ENCODE measurements at regions not wholly inside any gene's neighbourhood (a gene's known extent, or its start where the extent isn't known, plus 50 kb on each side); places are given as distances from the start of the nearest gene placed in this dataset.

DNA sequence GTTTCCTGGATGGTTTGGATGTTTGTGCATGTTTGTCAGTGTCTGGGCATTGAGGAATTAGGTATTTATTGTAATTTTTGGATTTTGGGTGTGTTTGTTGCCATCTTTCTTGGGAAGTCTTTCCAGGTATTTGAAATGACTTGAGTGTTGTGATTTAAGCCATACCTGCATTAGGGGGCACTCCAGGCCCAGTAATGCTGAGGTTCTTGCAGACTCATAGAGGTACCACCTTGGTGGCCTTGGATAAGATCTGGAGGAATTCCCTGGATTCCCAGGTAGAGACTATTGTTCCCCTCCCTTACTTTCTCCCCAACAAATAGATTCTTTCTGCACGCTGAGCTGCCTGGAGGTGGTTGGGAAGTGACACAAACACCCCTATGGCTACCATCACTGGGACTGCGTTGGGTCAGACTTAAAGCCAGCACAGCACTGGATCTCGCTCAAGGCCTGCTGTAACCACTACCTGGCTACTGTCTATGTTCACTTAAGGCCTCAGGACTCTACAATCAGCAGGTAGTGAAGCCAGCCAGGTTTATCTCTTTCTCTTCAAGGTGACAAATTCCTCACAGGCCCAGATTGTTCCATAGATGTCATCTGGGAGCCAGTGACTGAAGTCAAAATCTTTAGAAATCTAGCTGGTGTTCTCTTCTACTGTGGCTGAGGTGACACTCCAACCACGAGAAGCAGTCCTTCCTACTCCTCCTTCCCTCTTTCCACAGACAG lies 643.6 kb downstream of the PDHA2 start (continued):
- TF ChIP-seq, protein P1, sequence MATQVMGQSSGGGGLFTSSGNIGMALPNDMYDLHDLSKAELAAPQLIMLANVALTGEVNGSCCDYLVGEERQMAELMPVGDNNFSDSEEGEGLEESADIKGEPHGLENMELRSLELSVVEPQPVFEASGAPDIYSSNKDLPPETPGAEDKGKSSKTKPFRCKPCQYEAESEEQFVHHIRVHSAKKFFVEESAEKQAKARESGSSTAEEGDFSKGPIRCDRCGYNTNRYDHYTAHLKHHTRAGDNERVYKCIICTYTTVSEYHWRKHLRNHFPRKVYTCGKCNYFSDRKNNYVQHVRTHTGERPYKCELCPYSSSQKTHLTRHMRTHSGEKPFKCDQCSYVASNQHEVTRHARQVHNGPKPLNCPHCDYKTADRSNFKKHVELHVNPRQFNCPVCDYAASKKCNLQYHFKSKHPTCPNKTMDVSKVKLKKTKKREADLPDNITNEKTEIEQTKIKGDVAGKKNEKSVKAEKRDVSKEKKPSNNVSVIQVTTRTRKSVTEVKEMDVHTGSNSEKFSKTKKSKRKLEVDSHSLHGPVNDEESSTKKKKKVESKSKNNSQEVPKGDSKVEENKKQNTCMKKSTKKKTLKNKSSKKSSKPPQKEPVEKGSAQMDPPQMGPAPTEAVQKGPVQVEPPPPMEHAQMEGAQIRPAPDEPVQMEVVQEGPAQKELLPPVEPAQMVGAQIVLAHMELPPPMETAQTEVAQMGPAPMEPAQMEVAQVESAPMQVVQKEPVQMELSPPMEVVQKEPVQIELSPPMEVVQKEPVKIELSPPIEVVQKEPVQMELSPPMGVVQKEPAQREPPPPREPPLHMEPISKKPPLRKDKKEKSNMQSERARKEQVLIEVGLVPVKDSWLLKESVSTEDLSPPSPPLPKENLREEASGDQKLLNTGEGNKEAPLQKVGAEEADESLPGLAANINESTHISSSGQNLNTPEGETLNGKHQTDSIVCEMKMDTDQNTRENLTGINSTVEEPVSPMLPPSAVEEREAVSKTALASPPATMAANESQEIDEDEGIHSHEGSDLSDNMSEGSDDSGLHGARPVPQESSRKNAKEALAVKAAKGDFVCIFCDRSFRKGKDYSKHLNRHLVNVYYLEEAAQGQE (IDR thresholded peaks at IDR 0.05; ENCODE audit: low read depth, low read length) = no peak
- TF ChIP-seq MXI1 (IDR thresholded peaks at IDR 0.05; ENCODE audit: low read depth, low read length) (no peak), NFYA (IDR thresholded peaks at IDR 0.05; ENCODE audit: borderline replicate concordance, low read depth, low read length) (no peak), RB1 (IDR thresholded peaks at IDR 0.05; ENCODE audit: borderline replicate concordance) (no peak), POLR2AphosphoS2 (IDR thresholded peaks at IDR 0.05; ENCODE audit: low read depth, low read length) (no peak)

DNA sequence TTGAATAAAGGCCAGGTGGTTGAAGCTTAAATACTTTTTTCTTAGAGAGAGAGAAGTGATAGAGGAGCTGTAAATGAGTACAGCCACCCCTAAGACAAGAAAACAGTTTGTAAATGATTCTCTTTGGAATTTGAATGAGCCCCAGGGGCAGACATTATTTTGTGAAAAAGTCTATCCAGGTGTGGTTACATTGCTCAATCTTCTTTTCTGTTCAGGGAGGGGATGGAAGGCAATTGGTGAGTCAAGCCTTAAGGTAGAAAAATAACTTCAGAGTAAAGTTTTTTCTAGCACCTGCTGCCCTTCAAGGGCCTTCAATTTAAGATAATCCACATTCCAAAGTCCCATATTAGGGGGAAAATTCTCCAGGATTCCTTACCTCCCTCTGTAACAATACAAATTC lies 646.7 kb downstream of the PDHA2 start:
- no peak overlapping the region for H3K4me2 ChIP-seq (ENCODE audit: control insufficient read depth, insufficient read depth)
- ChIA-PET SMC1A (ENCODE audit: uncharacterized antibody, unreplicated experiment) (no interaction called here), RAD21 (ENCODE audit: unreplicated experiment) (no interaction called here), POLR2A (no interaction called here), CTCF (no interaction called here)
- no peak overlapping the region for H3K27ac ChIP-seq (ENCODE audit: control insufficient read depth, insufficient read depth)
- H3K9ac ChIP-seq (ENCODE audit: control insufficient read depth, insufficient read depth, low read length) = no peak overlapping the region
- FAIRE-seq (no peak), ATAC-seq (no peak), DNase-seq (ENCODE audit: low read depth, low spot score) (no peak)
- H3K79me2 ChIP-seq (ENCODE audit: control insufficient read depth, insufficient read depth, low read length) = no peaks in the 10 kb centered on the region
- H4K20me1 ChIP-seq (ENCODE audit: control insufficient read depth, insufficient read depth) = no peaks in the 10 kb centered on the region
- H3K9me3 ChIP-seq (replicated peaks; ENCODE audit: control insufficient read depth, insufficient read depth, low read length) = no peaks in the 10 kb centered on the region
- H2AFZ ChIP-seq (ENCODE audit: control insufficient read depth, low read depth, low read length) = no peak overlapping the region
- no peaks in the 10 kb centered on the region for H3K36me3 ChIP-seq (ENCODE audit: control insufficient read depth in 2 of 2, insufficient read depth in 2 of 2, low read length in 1 of 2)
- no TSS peak for BruUV-seq (replicated peaks)
- in situ Hi-C loops (cut with MboI) (no loop called here), intact Hi-C loops (cut with micrococcal nuclease; ENCODE audit: unreplicated experiment) (no loop called here)
- H3K4me1 ChIP-seq (ENCODE audit: control insufficient read depth, insufficient read depth, low read length) = no peaks in the 10 kb centered on the region
- no peaks in the 10 kb centered on the region for H3K27me3 ChIP-seq (replicated peaks in 1 of 2; ENCODE audit: control insufficient read depth in 2 of 2, insufficient read depth in 2 of 2, low read length in 1 of 2)
- no peak overlapping the region for H3K4me3 ChIP-seq
- no peak for TF ChIP-seq NFIC (IDR thresholded peaks at IDR 0.05; ENCODE audit: low read depth, low read length)
- TF ChIP-seq SIN3A (IDR thresholded peaks at IDR 0.05; ENCODE audit: low read depth, low read length) = no peak
- no peak for TF ChIP-seq SMARCA5 (IDR thresholded peaks at IDR 0.05)
- TF ChIP-seq, protein P2, sequence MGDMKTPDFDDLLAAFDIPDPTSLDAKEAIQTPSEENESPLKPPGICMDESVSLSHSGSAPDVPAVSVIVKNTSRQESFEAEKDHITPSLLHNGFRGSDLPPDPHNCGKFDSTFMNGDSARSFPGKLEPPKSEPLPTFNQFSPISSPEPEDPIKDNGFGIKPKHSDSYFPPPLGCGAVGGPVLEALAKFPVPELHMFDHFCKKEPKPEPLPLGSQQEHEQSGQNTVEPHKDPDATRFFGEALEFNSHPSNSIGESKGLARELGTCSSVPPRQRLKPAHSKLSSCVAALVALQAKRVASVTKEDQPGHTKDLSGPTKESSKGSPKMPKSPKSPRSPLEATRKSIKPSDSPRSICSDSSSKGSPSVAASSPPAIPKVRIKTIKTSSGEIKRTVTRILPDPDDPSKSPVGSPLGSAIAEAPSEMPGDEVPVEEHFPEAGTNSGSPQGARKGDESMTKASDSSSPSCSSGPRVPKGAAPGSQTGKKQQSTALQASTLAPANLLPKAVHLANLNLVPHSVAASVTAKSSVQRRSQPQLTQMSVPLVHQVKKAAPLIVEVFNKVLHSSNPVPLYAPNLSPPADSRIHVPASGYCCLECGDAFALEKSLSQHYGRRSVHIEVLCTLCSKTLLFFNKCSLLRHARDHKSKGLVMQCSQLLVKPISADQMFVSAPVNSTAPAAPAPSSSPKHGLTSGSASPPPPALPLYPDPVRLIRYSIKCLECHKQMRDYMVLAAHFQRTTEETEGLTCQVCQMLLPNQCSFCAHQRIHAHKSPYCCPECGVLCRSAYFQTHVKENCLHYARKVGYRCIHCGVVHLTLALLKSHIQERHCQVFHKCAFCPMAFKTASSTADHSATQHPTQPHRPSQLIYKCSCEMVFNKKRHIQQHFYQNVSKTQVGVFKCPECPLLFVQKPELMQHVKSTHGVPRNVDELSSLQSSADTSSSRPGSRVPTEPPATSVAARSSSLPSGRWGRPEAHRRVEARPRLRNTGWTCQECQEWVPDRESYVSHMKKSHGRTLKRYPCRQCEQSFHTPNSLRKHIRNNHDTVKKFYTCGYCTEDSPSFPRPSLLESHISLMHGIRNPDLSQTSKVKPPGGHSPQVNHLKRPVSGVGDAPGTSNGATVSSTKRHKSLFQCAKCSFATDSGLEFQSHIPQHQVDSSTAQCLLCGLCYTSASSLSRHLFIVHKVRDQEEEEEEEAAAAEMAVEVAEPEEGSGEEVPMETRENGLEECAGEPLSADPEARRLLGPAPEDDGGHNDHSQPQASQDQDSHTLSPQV (IDR thresholded peaks at IDR 0.05) = no peak
- TF ChIP-seq, protein P3, sequence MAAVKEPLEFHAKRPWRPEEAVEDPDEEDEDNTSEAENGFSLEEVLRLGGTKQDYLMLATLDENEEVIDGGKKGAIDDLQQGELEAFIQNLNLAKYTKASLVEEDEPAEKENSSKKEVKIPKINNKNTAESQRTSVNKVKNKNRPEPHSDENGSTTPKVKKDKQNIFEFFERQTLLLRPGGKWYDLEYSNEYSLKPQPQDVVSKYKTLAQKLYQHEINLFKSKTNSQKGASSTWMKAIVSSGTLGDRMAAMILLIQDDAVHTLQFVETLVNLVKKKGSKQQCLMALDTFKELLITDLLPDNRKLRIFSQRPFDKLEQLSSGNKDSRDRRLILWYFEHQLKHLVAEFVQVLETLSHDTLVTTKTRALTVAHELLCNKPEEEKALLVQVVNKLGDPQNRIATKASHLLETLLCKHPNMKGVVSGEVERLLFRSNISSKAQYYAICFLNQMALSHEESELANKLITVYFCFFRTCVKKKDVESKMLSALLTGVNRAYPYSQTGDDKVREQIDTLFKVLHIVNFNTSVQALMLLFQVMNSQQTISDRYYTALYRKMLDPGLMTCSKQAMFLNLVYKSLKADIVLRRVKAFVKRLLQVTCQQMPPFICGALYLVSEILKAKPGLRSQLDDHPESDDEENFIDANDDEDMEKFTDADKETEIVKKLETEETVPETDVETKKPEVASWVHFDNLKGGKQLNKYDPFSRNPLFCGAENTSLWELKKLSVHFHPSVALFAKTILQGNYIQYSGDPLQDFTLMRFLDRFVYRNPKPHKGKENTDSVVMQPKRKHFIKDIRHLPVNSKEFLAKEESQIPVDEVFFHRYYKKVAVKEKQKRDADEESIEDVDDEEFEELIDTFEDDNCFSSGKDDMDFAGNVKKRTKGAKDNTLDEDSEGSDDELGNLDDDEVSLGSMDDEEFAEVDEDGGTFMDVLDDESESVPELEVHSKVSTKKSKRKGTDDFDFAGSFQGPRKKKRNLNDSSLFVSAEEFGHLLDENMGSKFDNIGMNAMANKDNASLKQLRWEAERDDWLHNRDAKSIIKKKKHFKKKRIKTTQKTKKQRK (IDR thresholded peaks at IDR 0.05; ENCODE audit: low read depth, low read length) = no peak
- TF ChIP-seq TCF3 (IDR thresholded peaks at IDR 0.05; ENCODE audit: borderline replicate concordance, insufficient read depth, low read depth, low read length) = no peak

Data from GM12878 (cell line).